ENCODE measurements at regions not wholly inside any gene's neighbourhood (a gene's known extent, or its start where the extent isn't known, plus 50 kb on each side); places are given as distances from the start of the nearest gene placed in this dataset.

- TF ChIP-seq CTCF (conservative IDR thresholded peaks at IDR 0.05 in 1 of 2, IDR thresholded peaks at IDR 0.05 in 1 of 2; ENCODE audit: low read depth in 1 of 2, low read length in 2 of 2) (no peak), EZH2 (IDR thresholded peaks at IDR 0.05; ENCODE audit: low read length, missing control alignments) (no peak)
Observed at GRCh38 chrX:107576392-107576791, 51.9 kb upstream of the PRPS1 start.

Measured in fibroblast of lung (primary cell).